IMR-90 (cell line): ENCODE measurements at regions not wholly inside any gene's neighbourhood (a gene's known extent, or its start where the extent isn't known, plus 50 kb on each side); places are given as distances from the start of the nearest gene placed in this dataset.

Experiments used
- ATAC-seq: fragments of 200-7000 bp; cut with Tn5 transposase; 2 replicates; pipeline ENCODE4 v1.9.1; 2020; ENCODE audit warnings: low read depth, mild to moderate bottlenecking, moderate library complexity
- BruUV-seq: library from RNA; stranded (reverse); fragments of 400-500 nt; replicated peaks from 2 replicates; lab custom pipeline; 2021; lab: Mats Ljungman, UMichigan
- CTCF ChIA-PET: fragments of 300-600 bp; formaldehyde crosslinking; extraction: SDS; loops from one replicate; lab custom pipeline; 2021; ENCODE audit warnings: antibody characterized with exemption; lab: Yijun Ruan, JAX
- POLR2A ChIA-PET: fragments of 300-600 bp; sonication (Branson Sonifier 250); formaldehyde crosslinking; loops from one replicate; lab custom pipeline; 2022; ENCODE audit warnings: antibody characterized with exemption; ENCODE audit not compliant: unreplicated experiment; lab: Charles Lee
- DNase-seq: peaks from one replicate; pipeline ENCODE4 v3.0.0; 2013
- H2AFZ ChIP-seq: replicated peaks from 2 replicates; pipeline ENCODE3; 2013; ENCODE audit warnings: low read length, mild to moderate bottlenecking; ENCODE audit not compliant: poor library complexity
- H2AK5ac ChIP-seq: 2 replicates; pipeline ENCODE4 v1.6.1; 2013; ENCODE audit warnings: low read depth, low read length, inconsistent platforms
- H2AK9ac ChIP-seq: replicated peaks from 2 replicates; pipeline ENCODE3; 2013; ENCODE audit warnings: mild to moderate bottlenecking, low read depth, low read length, moderate library complexity; ENCODE audit not compliant: poor library complexity
- H2BK120ac ChIP-seq: 2 replicates; pipeline ENCODE4 v1.6.1; 2013; ENCODE audit warnings: low read depth, low read length, inconsistent platforms
- H2BK15ac ChIP-seq: 3 replicates; pipeline ENCODE4 v1.6.1; 2013; ENCODE audit warnings: low read depth, low read length, inconsistent platforms
- H2BK20ac ChIP-seq: 2 replicates; pipeline ENCODE4 v1.6.1; 2013; ENCODE audit warnings: low read depth, mild to moderate bottlenecking, inconsistent platforms, low read length, moderate library complexity
- H2BK5ac ChIP-seq: 2 replicates; pipeline ENCODE4 v1.6.1; 2013; ENCODE audit warnings: mild to moderate bottlenecking, low read depth, low read length, inconsistent platforms; ENCODE audit not compliant: poor library complexity, severe bottlenecking
- H3K14ac ChIP-seq: replicated peaks from 2 replicates; pipeline ENCODE4 v1.6.1; 2013; ENCODE audit warnings: low read depth, low read length, inconsistent platforms
- H3K18ac ChIP-seq: 2 replicates; pipeline ENCODE4 v1.6.1; 2013; ENCODE audit warnings: low read depth, low read length, control low read depth
- H3K23ac ChIP-seq: 2 replicates; pipeline ENCODE4 v1.6.1; 2013; ENCODE audit warnings: low read depth, low read length, inconsistent platforms
- H3K27ac ChIP-seq: 2 replicates; pipeline ENCODE4 v1.5.1; 2013; ENCODE audit warnings: mild to moderate bottlenecking, control low read depth, low read length; ENCODE audit not compliant: insufficient read depth
- H3K27me3 ChIP-seq: 2 replicates; pipeline ENCODE4 v1.6.1; 2013; ENCODE audit warnings: low read length; ENCODE audit not compliant: control insufficient read depth, insufficient read depth
- H3K36me3 ChIP-seq: 2 replicates; pipeline ENCODE4 v1.6.1; 2013; ENCODE audit warnings: low read length, mixed read lengths; ENCODE audit not compliant: control insufficient read depth, insufficient read depth
- H3K4ac ChIP-seq: 2 replicates; pipeline ENCODE4 v1.6.1; 2013; ENCODE audit warnings: low read depth, low read length, inconsistent platforms
- H3K4me1 ChIP-seq: 2 replicates; pipeline ENCODE4 v1.6.1; 2013; ENCODE audit warnings: low read length, mixed read lengths; ENCODE audit not compliant: control insufficient read depth, insufficient read depth
- H3K4me2 ChIP-seq: 2 replicates; pipeline ENCODE4 v1.6.1; 2013; ENCODE audit warnings: low read depth, mild to moderate bottlenecking, control low read depth, low read length, moderate library complexity
- H3K4me3 ChIP-seq: 2 replicates; pipeline ENCODE4 v1.5.1; 2013; ENCODE audit warnings: low read depth, mild to moderate bottlenecking, control low read depth, low read length, moderate library complexity; ENCODE audit not compliant: insufficient read depth
- H3K56ac ChIP-seq: 2 replicates; pipeline ENCODE4 v1.6.1; 2013; ENCODE audit warnings: low read length, inconsistent platforms; ENCODE audit not compliant: insufficient read depth; ENCODE audit errors: extremely low read depth
- H3K79me1 ChIP-seq, 2 experiments: 2 replicates each; pipeline ENCODE4 v1.6.1; 2013; ENCODE audit warnings: low read length in 2 of 2, inconsistent platforms in 1 of 2, low read depth in 1 of 2
- H3K9ac ChIP-seq: 2 replicates; pipeline ENCODE4 v1.6.1; 2013; ENCODE audit warnings: low read depth, low read length, control low read depth
- H3K9me1 ChIP-seq: 2 replicates; pipeline ENCODE4 v1.6.1; 2013; ENCODE audit warnings: low read length, inconsistent platforms; ENCODE audit not compliant: insufficient read depth
- H3K9me3 ChIP-seq: 2 replicates; pipeline ENCODE4 v1.6.1; 2013; ENCODE audit warnings: low read length; ENCODE audit not compliant: control insufficient read depth, insufficient read depth
- H4K20me1 ChIP-seq: 2 replicates; pipeline ENCODE4 v1.6.1; 2013; ENCODE audit warnings: low read length, inconsistent platforms; ENCODE audit not compliant: insufficient read depth
- H4K5ac ChIP-seq: 2 replicates; pipeline ENCODE4 v1.6.1; 2013; ENCODE audit warnings: mild to moderate bottlenecking, low read depth, low read length, control low read depth
- H4K8ac ChIP-seq, 2 experiments: 2 replicates each; pipeline ENCODE4 v1.6.1; 2013; ENCODE audit warnings: low read depth in 2 of 2, low read length in 2 of 2, control low read depth in 1 of 2, inconsistent platforms in 1 of 2
- H4K91ac ChIP-seq: 2 replicates; pipeline ENCODE4 v1.6.1; 2013; ENCODE audit warnings: low read depth, low read length, inconsistent platforms; ENCODE audit not compliant: insufficient read depth
- CHD1 ChIP-seq: IDR thresholded peaks from 2 replicates; pipeline ENCODE4 v1.6.1; 2012; ENCODE audit warnings: low read depth, low read length, improper control_type of control experiment
- FOS ChIP-seq: fragments of 150-350 bp; IDR thresholded peaks from 2 replicates; pipeline ENCODE4 v1.6.1; 2016; ENCODE audit warnings: low read depth, low read length
- POLR2A ChIP-seq: IDR thresholded peaks from 2 replicates; pipeline ENCODE4 v1.6.1; 2012; ENCODE audit warnings: mild to moderate bottlenecking, low read depth, low read length
- RFX5 ChIP-seq: IDR thresholded peaks from 2 replicates; pipeline ENCODE4 v1.8.0; 2012; ENCODE audit warnings: low read depth, mild to moderate bottlenecking, low read length, moderate library complexity
- SMC3 ChIP-seq: fragments of 150-350 bp; IDR thresholded peaks from 2 replicates; pipeline ENCODE4 v1.6.1; 2016; ENCODE audit warnings: low read depth, mild to moderate bottlenecking, antibody characterized with exemption, low read length, moderate library complexity
- WGBS, 2 experiments: methylation state at CpG; one replicate each; pipeline versions ENCODE4 v1.1.5 to v1.1.7; 2013; ENCODE audit warnings: missing lambda C conversion rate in 2 of 2; ENCODE audit not compliant: insufficient read length in 1 of 2; ENCODE audit errors: extremely low coverage in 2 of 2; 5-methylcytosine and 5-hydroxymethylcytosine counted together
- dilution Hi-C: fragments of 300-500 bp; cut with HindIII; formaldehyde crosslinking; loops from one replicate; pipeline ENCODE4 v1.14.3; 2018; ENCODE audit warnings: low sequenced_read_pairs; ENCODE audit not compliant: unreplicated experiment
- in situ Hi-C: fragments of 300-500 bp; cut with MboI; formaldehyde crosslinking; loops from 3 replicates; pipeline ENCODE4 v1.14.3; 2019; ENCODE audit warnings: low sequenced_read_pairs, inconsistent platforms, mixed read lengths
- intact Hi-C: fragments of 100-400 bp; cut with micrococcal nuclease; formaldehyde crosslinking; loops from 2 replicates; pipeline ENCODE4 v1.10.0; 2022

- intact Hi-C loops: no loop called here
- no peak overlapping the region for H4K5ac ChIP-seq
- no peak overlapping the region for H3K4me2 ChIP-seq
- H2BK20ac ChIP-seq: no peak overlapping the region
- no peak overlapping the region for H2AK9ac ChIP-seq
- H3K18ac ChIP-seq: no peak overlapping the region
- no peak overlapping the region for H3K4me3 ChIP-seq
- H2BK15ac ChIP-seq: no peak overlapping the region
- no peak overlapping the region for H3K23ac ChIP-seq
- DNase-seq (no peak), ATAC-seq (no peak)
- no peak overlapping the region for H3K56ac ChIP-seq
- no peaks in the 10 kb centered on the region for H3K4me1 ChIP-seq
- no peak overlapping the region for H4K91ac ChIP-seq
- H3K9me3 ChIP-seq: no peaks in the 10 kb centered on the region
- dilution Hi-C loops: no loop called here
- no peak overlapping the region for H2BK5ac ChIP-seq
- no peak overlapping the region for H2AFZ ChIP-seq
- no peak overlapping the region for H3K4ac ChIP-seq
- ChIA-PET POLR2A (no interaction called here), CTCF (no interaction called here)
- no peaks in the 10 kb centered on the region for H3K79me1 ChIP-seq
- no peaks in the 10 kb centered on the region for H3K27me3 ChIP-seq
- no TSS peak for BruUV-seq
- no peak overlapping the region for H3K27ac ChIP-seq
- H4K20me1 ChIP-seq: no peaks in the 10 kb centered on the region
- in situ Hi-C loops: no loop called here
- TF ChIP-seq SMC3: no peak
- TF ChIP-seq RFX5: no peak
- no peak for TF ChIP-seq CHD1
- TF ChIP-seq POLR2A: no peak
- TF ChIP-seq FOS: no peak
- no peak overlapping the region for H3K9ac ChIP-seq
- no peak overlapping the region for H2AK5ac ChIP-seq
- H2BK120ac ChIP-seq: no peak overlapping the region
- H3K9me1 ChIP-seq: no peaks in the 10 kb centered on the region
- WGBS, 2 experiments: 50% methylated on average over 1 of the region's 2 CpGs; no CpG with 5 or more reads in 1 of the 2 experiments
- H4K8ac ChIP-seq: no peak overlapping the region
- H3K36me3 ChIP-seq: no peaks in the 10 kb centered on the region
- H3K14ac ChIP-seq: no peak overlapping the region
Observed at GRCh38 chr18:35810520-35810919, 162.0 kb upstream of the RMP24 start.
